Panc1 (cell line): ENCODE measurements at regions not wholly inside any gene's neighbourhood (a gene's known extent, or its start where the extent isn't known, plus 50 kb on each side); places are given as distances from the start of the nearest gene placed in this dataset.

Experiments used
- ATAC-seq: fragments of 200-7000 bp; cut with Tn5 transposase; 2 replicates; pipeline ENCODE4 v1.9.1; 2020; ENCODE audit warnings: mild to moderate bottlenecking, moderate library complexity
- BruUV-seq: library from RNA; stranded (reverse); fragments of 400-500 nt; replicated peaks from 2 replicates; lab custom pipeline; 2021; lab: Mats Ljungman, UMichigan
- CTCF ChIA-PET: fragments of 300-600 bp; sonication (Branson Sonifier 250); formaldehyde crosslinking; loops from one replicate; lab custom pipeline; 2022; ENCODE audit warnings: antibody characterized with exemption; lab: Charles Lee
- POLR2A ChIA-PET: fragments of 300-600 bp; sonication (Branson Sonifier 250); formaldehyde crosslinking; loops from one replicate; lab custom pipeline; 2022; ENCODE audit warnings: antibody characterized with exemption; lab: Charles Lee
- DNase-seq: peaks from one replicate; pipeline ENCODE4 v3.0.0-alpha.2; 2010; ENCODE audit warnings: low read depth, low spot score
- H3K27ac ChIP-seq: 2 replicates; pipeline ENCODE4 v1.5.1; 2011; ENCODE audit warnings: mild to moderate bottlenecking, low read length, inconsistent platforms
- H3K27me3 ChIP-seq: fragments of 200-500 bp; sonication (Bioruptor generic); 2 replicates; pipeline ENCODE4 v1.6.0; 2014; ENCODE audit warnings: low read length, inconsistent platforms; ENCODE audit not compliant: control insufficient read depth, insufficient read depth
- H3K36me3 ChIP-seq: fragments of 200-500 bp; sonication (Bioruptor generic); 2 replicates; pipeline ENCODE4 v1.5.1; 2014; ENCODE audit warnings: inconsistent platforms, mild to moderate bottlenecking, low read length, moderate library complexity; ENCODE audit not compliant: control insufficient read depth, insufficient read depth
- H3K4me1 ChIP-seq: 2 replicates; pipeline ENCODE4 v1.5.1; 2011; ENCODE audit warnings: inconsistent platforms, mild to moderate bottlenecking, low read length, moderate library complexity; ENCODE audit not compliant: control insufficient read depth, insufficient read depth
- H3K4me3 ChIP-seq, 2 experiments: 2 replicates each; pipeline ENCODE4 v1.5.1; 2011 to 2012; ENCODE audit warnings: low read depth in 2 of 2, low read length in 2 of 2, mild to moderate bottlenecking in 2 of 2, inconsistent platforms in 1 of 2, moderate library complexity in 1 of 2
- H3K9me3 ChIP-seq: fragments of 200-500 bp; sonication (Bioruptor generic); 2 replicates; pipeline ENCODE4 v1.5.1; 2014; ENCODE audit warnings: low read depth, mild to moderate bottlenecking, inconsistent platforms, low read length, moderate library complexity; ENCODE audit not compliant: control insufficient read depth, insufficient read depth
- CTCF ChIP-seq: fragments of 450-650 bp; IDR thresholded peaks from 2 replicates; pipeline ENCODE4 v1.5.1; 2017; ENCODE audit warnings: mild to moderate bottlenecking
- POLR2AphosphoS5 ChIP-seq: IDR thresholded peaks from 2 replicates; pipeline ENCODE4 v1.6.1; 2012; ENCODE audit warnings: mild to moderate bottlenecking, low read depth, low read length, moderate library complexity
- REST ChIP-seq, 2 experiments: IDR thresholded peaks; 2 replicates each; pipeline ENCODE4 v1.6.1; 2011 to 2012; ENCODE audit warnings: low read depth in 2 of 2, control low read depth in 1 of 2, low read length in 1 of 2, mild to moderate bottlenecking in 1 of 2, moderate library complexity in 1 of 2; ENCODE audit not compliant: insufficient read depth in 1 of 2
- SIN3A ChIP-seq: IDR thresholded peaks from 2 replicates; pipeline ENCODE4 v1.6.1; 2012; ENCODE audit warnings: low read depth, mild to moderate bottlenecking, low read length, moderate library complexity, borderline replicate concordance; ENCODE audit not compliant: insufficient read depth
- TCF7L2 ChIP-seq: IDR thresholded peaks from 2 replicates; pipeline ENCODE4 v1.6.1; 2011; ENCODE audit warnings: mild to moderate bottlenecking, low read depth, low read length, inconsistent platforms
- in situ Hi-C: cut with HindIII; loops from 2 replicates; pipeline ENCODE4 v1.10.0; 2016; ENCODE audit warnings: low sequenced_read_pairs, low pct_unique_long_range_greater_than_20kb
- intact Hi-C: fragments of 100-400 bp; cut with micrococcal nuclease; formaldehyde crosslinking; loops from one replicate; pipeline ENCODE4 v1.10.0; 2022; ENCODE audit not compliant: unreplicated experiment

DNA sequence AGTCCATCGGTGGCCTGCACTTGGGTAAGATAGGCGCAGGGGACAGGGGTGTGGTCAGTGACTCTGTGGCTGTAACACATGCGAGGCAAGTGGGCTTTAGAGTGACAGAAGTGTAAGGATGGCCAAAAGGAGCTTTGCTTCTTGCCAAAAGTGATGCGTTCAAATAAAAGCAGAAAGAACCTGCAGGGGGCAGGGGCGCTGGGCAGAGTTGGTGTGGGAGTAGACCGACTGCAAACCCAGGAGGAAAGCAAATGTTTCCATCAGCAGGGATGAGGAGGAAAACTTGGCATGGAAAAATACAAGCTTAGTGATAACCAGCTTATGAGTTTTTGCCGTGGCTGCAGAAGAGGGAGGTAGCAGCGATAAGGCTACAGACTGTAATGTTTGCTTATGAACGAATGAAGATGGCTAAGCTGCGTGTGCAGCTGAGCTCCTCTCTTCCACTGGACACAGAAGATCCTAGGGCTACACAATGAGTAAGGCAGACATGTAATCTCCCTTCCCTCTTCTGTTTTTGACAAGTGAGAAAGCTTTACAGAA lies 149.4 kb downstream of the WNT5A start:
- intact Hi-C loops (no loop called here), in situ Hi-C loops (no loop called here)
- no peaks in the 10 kb centered on the region for H3K9me3 ChIP-seq
- POLR2A ChIA-PET, result no interaction called here
- H3K4me1 ChIP-seq, result no peaks in the 10 kb centered on the region
- H3K36me3 ChIP-seq, result no peaks in the 10 kb centered on the region
- H3K27me3 ChIP-seq, result no peaks in the 10 kb centered on the region
- TF ChIP-seq REST (IDR thresholded peaks at IDR 0.05; ENCODE audit: insufficient read depth in 1 of 2, low read depth in 2 of 2, low read length in 1 of 2), result no peak
- CTCF ChIA-PET, result no interaction called here
- no peak overlapping the region for H3K27ac ChIP-seq
- DNase-seq (no peak), ATAC-seq (no peak)
- no peak overlapping the region for H3K4me3 ChIP-seq
- BruUV-seq, result no TSS peak

- no peaks in the 10 kb centered on the region for H3K9me3 ChIP-seq
- TF ChIP-seq REST (IDR thresholded peaks at IDR 0.05; ENCODE audit: insufficient read depth in 1 of 2, low read depth in 2 of 2, low read length in 1 of 2) (no peak), CTCF (no peak), SIN3A (no peak), TCF7L2 (no peak), POLR2AphosphoS5 (no peak)
- DNase-seq (no peak), ATAC-seq (no peak)
- intact Hi-C loops, result no loop called here
- no peak overlapping the region for H3K4me3 ChIP-seq
- CTCF ChIA-PET, result no interaction called here
- in situ Hi-C loops, result no loop called here
- H3K27ac ChIP-seq, result no peak overlapping the region
- POLR2A ChIA-PET, result no interaction called here
- no peaks in the 10 kb centered on the region for H3K27me3 ChIP-seq
- no TSS peak for BruUV-seq
- H3K4me1 ChIP-seq, result no peaks in the 10 kb centered on the region
- H3K36me3 ChIP-seq, result no peaks in the 10 kb centered on the region
These were observed 153.2 kb downstream of the WNT5A start for GRCh38 chr3:55333923-55334322.
